NCI-H128 (cell line): ENCODE measurements at regions not wholly inside any gene's neighbourhood (a gene's known extent, or its start where the extent isn't known, plus 50 kb on each side); places are given as distances from the start of the nearest gene placed in this dataset.

Experiments used
- DNase-seq: peaks from one replicate; lab custom pipeline; 2025; ENCODE audit not compliant: unreplicated experiment; lab: John Stamatoyannopoulos, UW

DNA sequence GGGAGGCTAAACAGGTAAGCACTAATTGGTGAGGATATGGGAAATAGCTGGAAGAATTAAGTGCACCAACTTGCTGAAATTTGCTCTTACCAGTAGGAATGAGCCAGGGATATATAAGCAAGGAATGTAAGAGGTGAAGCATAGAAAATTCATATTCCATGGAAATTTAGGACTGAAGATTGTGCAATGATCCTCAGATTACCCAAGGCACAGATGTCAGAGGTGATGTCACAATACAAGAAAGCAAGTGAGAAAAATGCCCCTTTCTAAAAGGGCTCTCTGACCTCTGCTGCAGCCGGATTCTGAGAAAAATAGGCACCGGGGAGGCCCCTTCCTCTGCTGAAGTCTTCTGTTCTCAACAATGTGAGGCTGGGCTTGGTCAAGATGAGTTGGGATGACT lies 112.3 kb upstream of the ZNF678 start:
- DNase-seq = no peak

DNA sequence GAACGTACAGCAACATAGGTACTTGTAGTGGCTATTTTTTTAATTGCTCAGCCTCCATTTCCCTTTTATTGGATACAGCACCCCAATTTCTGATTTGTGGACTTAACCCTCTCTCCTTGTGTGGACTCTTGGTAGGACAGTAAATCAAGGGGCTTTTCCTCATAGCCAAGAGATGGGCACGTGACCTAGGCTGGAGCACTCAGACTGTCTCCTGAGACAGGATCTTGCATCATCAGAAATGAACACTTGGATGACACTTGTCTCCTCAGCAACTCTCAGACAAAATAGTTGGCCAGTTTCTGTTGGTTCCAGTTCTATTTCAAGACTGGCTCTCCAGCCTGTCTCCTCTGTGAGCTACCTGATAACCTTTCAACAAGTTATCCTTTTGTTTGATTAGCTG lies 112.9 kb upstream of the ZNF678 start:
- DNase-seq = no peak

DNA sequence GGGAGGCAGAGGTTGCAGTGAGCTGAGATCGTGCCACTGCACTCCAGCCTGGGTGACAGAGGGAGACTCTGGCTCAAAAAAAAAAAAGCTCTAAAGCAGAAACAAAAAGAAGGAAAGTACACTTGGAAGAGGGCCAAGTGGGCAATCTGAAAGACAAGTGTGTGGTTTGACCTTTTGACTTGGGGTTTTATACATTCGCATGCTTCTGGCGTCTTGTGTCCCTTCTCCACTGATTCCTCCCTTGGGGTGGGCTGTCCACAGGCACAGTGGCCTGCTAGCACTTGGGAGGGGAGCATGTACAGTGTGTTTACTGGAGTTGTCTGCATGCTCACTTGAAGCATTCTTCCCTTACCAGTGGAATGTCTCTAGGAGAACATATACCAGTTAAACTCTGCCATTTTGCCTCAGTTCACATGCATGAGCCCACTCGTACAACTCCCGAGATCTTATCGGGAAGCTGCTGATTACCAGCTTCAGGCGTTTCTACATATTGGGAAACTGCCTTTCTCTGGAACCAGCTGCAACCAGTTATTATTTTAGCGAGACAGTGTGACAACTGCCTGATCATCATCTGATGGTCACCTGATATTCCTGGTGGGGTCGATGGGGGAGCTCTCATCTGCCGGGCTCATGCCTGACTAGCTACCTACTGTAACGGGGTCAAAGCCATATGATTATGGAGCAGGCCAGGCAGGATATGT lies 113.5 kb upstream of the ZNF678 start:
- no peak for DNase-seq

DNA sequence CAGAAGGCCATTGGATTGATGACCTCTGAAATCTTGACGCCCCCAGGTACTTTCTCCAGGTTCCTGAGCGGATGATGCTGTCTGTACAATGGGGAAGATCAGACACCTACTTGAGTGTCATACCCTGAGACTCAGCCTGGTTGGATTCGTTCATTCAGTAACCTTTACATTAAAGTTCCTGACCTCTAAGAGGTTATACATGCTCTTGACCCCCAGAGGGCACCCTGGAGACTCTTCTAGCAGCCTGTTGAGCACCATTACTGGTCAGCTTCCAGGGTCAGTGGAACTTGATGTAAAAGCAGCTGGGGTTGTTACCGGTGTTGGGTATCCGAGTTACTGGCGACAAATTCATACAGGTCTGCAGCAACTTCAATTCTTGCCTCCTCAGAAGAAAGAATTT lies 114.3 kb upstream of the ZNF678 start:
- DNase-seq = no peak

DNA sequence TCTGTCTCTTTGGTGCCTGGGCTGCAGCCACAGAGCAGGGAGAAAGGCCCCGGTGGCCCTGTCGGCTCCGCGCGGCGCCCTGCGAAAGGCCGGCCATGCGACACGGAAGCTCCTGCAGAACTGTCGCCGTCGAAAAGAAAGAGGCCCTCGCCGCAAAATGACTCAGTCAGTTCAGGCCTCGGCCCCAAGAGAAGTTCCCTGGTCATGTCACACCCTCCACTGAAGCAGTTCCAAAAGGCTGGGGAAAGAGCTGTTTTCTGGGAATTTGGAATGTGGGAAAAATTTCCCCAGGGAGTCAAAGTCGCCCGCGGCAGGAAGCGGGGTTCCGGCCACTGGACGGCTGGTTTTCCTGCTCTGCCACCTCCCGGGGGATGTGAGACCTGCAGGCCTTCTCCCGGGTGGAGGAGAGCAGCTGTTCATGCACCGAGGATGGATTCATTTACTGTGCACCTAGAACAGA lies 115.8 kb upstream of the ZNF678 start:
- no peak for DNase-seq

DNA sequence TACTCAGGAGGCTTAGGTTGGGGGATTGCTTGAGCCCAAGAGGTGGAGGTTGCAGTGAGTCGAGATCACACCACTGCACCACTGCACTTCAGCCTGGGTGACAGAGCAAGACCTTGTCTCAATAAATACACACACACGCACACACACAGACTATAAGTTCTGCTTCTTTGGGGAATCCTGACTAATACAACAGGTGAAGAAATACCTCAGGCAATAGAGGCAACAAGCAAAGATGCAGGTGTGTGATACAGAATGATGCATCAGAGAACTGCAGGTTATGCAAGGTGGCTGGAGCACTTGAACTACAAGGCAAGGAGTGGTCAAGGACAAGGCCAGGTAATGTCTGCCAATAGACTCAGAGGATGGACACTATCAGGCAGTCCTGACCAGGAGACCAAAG lies 117.6 kb upstream of the ZNF678 start:
- DNase-seq = no peak

DNA sequence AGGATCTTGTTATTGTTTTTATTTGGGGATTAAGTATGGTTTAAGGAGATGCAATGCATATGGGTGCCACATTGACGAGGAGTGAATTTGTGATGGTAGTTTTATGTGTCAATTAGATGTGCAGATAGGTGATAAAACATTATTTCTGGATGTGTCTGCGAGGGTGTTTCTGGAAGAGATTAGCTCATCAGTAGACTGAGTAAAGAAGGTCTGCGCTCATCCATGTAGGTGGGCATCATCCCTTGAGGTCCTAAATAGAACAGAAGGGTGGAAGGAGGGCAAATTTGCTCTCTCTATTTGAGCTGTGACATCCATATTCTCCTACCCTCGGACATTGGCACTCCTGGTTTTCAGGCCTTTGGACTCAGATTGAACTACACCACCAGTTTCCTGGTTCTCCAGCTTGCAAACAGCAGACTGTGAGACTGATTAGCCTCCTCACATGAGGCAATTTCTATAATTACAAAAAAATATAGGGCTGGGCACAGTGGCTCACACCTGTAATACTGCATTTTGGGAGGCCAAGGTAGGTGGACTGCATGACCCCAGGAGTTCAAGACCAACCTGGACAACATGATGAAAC lies 118.2 kb upstream of the ZNF678 start:
- no peak for DNase-seq

DNA sequence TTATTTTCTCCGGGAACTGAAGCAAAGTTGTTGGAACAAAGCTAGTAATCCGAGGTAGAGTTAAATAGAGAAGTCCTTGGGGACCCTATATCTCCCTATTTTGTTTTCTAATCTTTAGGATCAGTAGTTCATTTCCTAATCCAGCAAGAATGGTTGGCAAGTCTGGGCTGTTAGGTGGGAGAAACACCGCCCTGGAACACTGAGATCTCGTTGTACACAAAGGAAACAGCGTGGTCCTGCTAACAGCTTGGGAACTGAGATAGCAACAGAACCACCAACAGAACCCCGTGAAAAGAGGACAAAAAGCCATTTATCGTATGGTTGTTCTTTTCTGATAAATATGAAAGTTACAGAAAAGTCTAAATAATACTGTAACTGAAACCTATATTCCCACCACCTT lies 121.9 kb upstream of the CDC42BPA start:
- no peak for DNase-seq

DNA sequence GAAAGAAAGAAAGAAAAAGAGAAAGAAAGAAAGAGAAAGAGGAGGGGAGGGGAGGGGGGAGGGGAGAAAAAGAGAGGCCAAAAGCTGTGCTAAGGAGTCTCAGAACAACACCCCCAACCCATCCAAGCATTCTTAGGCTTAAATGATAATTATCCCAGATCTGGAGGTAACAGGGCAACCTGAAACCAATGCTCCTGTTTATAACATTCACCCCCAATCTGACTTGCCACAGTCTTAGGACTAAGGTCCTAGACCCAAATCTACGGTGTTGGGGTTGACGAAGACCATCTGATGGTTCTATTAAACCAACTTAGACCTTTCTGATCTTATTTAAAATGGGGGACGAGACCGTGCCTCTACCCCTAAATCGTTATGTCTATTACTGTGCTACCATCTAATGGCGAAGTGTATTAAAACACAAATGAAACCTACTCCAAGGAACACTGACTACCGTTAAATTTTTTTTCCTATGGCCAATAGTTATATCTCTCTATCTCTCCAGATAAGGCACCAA lies 119.3 kb upstream of the CDC42BPA start:
- peak; percentile 19 for DNase-seq

DNA sequence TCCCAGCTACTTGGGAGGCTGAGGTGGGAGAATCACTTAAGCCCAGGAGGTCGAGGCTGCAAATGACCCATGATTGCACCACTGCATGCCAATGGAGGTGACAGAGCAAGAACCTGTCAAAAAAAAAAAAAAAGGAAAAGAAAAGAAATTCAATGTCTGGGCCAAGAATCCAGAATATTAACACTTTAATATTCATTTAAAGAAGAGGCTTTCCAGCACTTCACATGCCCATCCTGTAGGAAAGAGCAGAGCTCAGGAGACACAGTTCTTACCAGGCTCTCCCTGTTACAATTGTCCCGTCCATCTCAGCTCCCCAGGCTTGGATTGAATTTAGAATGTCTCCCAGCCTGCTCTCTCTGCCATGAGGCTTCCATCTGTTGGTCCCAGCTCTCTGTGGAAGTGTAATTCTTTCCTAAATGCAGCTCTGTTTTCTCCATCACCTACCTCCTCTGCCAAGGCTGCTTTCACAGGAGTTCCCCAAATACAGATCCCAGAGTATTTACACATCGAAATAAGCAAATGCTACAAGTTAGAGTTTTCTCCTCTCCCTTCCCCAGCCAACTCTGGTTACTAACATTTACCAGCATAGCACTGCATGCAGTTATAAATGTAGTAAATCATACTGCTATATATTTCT lies 116.6 kb upstream of the CDC42BPA start:
- DNase-seq = no peak

DNA sequence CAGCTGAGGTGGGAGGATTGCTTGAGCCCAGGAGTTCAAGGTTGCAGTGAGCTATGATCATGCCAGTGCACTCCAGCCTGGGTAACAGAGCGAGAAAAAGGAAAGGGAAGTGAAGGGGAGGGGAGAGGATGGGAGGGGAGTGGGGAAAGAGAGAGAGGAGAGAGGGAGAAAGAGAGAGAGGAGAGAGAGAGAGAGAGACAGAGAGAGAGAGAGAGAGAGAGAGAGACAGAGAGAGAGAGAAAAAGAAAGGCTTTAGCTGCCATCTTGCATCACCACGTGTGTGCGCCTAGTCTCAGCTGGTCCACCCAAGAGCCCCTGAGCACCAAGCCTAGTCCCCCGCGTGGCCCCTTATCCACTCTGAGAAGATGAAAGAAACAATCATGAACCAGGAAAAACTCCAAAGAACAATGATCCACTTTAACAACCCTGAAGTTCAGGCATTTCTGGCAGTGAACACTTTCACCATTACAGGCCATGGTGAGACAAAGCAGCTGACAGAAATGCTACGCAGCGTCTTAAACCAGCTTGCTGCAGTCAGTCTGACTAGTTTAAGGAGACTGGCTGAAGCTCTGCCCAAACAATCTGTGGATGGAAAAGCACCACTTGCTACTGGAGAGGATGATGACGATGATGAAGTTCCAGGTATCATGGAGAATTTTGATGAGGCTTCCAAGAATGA lies 115.5 kb upstream of the CDC42BPA start:
- DNase-seq = no peak

DNA sequence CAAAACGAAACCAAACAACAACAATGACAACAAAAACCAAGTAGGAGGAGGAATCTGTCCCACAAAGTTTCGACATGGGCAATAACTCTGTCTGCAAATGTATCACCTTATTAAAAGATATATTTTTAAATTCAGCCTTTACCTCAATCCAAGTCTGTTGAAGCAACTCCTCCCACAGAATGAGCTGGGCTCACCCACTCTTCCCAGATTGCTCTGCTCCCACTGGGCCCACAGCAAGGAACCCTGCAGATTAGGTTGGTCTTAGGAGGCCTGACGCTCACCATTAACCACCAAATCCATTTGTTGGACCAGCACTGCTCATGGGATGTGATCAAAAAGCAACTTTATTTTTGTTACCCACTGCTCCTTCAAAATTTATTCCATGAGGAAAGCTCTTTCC lies 114.7 kb upstream of the CDC42BPA start:
- no peak for DNase-seq

DNA sequence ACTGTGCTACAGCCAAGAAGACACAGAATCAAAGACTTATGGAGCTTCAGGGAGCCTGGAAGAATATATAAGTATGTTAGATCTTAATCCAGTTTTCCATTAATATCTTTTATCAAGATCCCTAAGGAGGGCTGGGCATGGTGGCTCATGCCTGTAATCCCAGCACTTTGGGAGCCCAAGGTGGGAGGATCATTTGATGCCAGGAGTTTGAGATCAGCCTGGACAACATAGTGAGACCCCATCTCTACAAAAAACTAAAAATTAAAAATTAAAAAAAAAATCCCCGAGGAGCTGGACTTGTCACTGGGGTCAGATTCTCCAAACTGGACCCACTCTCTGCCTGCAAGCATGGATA lies 113.9 kb upstream of the CDC42BPA start:
- no peak for DNase-seq

DNA sequence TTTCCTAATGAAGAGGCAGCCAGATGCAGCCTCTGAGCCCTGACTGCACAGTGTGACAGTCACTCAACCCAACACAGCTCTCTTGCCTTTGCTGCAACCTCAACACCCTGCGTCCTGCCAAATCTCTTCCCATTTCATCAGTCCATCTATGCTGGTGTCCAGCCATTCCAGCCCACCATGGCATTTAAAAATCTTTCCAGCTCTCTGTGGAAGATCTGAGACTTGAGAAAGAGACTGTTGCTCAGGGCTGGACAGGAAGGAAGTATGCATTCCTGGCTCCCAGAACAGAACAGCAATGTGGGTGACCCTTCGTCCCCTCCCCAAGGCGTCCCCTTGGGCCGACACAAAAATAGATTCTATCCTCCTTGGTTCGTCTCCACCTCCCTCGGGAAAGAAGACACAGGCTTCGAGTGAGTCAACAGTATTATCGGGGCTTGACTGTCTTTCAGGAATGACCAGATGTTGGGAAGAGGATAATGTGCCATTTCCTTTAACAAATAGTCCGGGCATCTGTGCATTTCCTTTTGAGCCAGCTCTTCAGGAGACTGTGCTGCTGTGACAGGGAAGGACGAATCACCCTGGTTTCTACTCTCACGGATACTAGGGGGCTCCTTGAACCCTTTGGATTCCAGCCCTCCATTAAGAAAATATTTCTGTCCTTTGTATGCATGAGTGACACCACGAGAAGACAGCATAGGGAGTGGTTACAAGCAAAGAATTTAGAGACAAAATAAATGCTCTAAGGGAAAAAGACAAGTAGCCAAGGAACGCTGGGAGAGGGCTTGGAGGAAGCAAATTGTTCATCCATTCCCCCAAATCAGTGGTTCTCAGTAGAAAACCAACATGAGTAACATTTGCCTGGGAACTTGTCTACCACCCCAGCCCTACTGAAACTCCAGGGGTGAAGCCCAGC lies 111.4 kb upstream of the CDC42BPA start:
- no peak for DNase-seq

DNA sequence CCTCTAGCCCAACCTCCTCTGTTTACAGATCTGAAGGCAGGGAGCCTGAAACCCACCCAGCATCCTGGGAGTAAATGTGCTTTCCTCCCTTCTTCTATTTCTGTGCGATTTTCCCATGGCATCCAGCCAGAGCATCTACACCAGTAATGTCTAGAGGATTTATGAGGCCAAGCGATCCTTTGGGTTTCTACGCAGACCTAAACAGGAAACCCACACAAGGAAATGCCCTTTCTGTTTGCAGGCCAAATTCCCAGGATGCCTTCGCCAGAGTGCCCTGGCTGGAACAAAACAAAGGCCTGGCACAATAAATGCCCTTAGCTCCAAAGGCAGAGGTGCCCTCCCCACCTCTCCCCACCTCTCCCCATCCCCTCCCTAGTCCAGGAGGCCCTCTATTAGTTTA lies 110.5 kb upstream of the CDC42BPA start:
- DNase-seq = no peak

DNA sequence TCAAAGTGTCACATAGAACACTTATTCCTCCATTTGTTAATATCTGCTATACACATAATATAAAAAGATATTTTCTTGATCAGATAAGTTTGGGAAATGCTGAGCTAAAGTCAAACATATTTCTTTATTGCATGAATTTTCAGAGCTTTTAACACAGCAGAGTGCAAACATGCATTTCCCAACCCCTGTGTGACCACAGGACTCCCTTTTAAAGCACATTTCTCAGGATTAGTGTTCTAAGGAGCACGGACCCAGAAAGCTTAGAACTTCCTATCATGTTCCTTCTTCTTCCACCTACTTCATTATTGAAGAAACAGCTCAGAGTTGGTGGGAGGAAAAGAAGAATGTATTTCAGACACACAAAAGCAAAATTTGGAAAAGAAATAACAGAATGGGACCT lies 109.1 kb upstream of the CDC42BPA start:
- DNase-seq = no peak

DNA sequence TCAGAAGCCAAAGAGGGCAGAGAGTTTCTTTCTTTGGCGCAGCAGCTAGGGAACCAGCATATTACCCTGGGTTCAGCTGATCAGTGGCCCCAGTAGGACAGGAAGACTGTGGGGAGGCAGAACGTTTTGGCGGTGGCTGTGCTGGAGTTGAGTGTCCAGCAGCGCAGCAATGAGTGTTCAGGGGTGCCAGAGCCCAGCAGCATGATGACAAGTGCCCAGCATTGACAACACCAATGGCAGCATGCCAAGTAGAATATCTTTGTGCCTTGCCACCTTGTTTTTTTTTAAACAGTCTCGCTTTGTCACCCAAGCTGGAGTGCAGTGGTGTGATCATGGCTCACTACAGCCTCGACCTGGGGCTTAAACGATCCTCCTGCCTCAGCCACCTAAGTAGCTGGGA lies 106.7 kb upstream of the CDC42BPA start:
- no peak for DNase-seq

DNA sequence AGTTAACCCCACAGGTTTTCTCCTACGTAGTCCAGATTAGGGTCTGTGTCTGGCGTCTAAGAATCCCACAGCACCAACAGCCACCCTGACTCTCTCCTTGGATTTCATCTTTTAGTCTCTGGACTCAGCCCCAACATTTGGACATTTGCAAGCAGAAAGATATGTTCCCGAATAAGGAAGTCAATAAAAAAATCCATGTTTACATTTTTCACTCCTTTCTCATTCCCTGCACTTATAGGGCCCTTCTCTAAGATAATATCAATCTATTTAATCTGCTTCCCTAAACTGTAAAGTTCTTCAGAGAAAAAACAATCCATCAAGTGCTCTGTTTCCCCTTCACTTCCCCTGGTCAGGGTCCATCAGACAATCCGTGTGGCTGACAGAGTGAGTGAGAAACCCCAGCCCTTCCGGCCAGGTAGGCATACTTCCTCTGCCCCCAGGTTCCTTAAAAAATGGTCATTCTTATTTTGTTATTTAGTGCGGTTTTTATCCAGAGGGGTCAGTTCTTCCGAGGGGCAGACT lies 105.9 kb upstream of the CDC42BPA start:
- no peak for DNase-seq

DNA sequence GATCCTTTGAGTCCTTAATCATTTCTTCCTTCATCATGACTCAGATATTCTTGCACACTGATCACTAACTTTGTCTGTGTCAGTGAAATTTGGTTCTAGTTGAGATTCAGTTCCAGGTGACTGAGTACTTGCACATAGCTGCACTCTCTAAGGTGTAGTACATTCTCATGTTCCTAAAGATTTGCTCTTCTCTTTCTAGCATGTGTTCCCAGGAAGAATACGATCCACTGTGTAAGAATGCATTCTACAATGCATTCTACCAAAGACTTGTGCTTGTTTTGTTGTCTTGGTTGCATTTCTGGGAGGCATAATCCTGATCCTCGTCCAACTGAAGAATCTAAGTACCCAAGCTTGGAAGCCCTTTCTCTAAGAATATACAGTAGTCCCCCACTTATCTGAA lies 104.3 kb upstream of the CDC42BPA start:
- no peak for DNase-seq

DNA sequence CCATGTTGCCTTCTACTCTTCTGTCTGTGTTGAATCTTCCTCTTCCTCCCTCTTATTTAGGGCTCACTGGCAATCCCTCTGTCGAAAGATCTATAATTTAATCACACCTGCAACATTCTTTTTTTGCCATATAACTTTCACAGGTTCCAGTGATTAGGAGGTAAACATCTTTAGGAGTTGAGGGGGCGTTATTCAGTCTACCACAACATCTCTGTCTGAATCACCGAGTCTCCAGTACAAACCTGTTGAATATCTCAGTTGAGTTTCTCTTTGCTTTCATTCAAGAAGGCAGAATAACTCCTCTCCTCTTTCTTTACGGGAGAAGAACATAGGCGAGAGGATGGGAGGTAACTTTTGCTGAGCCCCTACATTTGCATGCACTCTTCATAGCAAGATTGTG lies 101.9 kb upstream of the CDC42BPA start:
- DNase-seq = no peak
